ENCODE measurements at regions not wholly inside any gene's neighbourhood (a gene's known extent, or its start where the extent isn't known, plus 50 kb on each side); places are given as distances from the start of the nearest gene placed in this dataset.
"Not testable (repeated sequence)": the region's sequence is repeated elsewhere in the genome, so short reads cannot be mapped to it uniquely, and the experiment has no call there.

- no peak for TF ChIP-seq CTCF (IDR thresholded peaks at IDR 0.05)
- no peak overlapping the region for H3K4me3 Mint-ChIP-seq
- H3K9me3 Mint-ChIP-seq: no peaks in the 10 kb centered on the region
- H3K36me3 Mint-ChIP-seq (ENCODE audit: low read depth): no peaks in the 10 kb centered on the region
- no peaks in the 10 kb centered on the region for H3K4me1 Mint-ChIP-seq
- H3K27ac Mint-ChIP-seq: no peak overlapping the region
- DNase-seq: no peak
- no peaks in the 10 kb centered on the region for H3K27me3 Mint-ChIP-seq (ENCODE audit: low read depth, poor library complexity)
Measured at GRCh38 chr12:30531731-30532678, 163.7 kb downstream of the IPO8 start.

GRCh38 chr12:30529489-30530269 is 166.0 kb downstream of the IPO8 start:
- no peak for DNase-seq
- H3K4me3 Mint-ChIP-seq: no peak overlapping the region
- H3K36me3 Mint-ChIP-seq (ENCODE audit: low read depth): no peaks in the 10 kb centered on the region
- peaks cover 4% of the 10 kb centered on the region for H3K27me3 Mint-ChIP-seq (ENCODE audit: low read depth, poor library complexity)
- no peak for TF ChIP-seq CTCF (IDR thresholded peaks at IDR 0.05)
- H3K27ac Mint-ChIP-seq: no peak overlapping the region
- H3K9me3 Mint-ChIP-seq: no peaks in the 10 kb centered on the region
- no peaks in the 10 kb centered on the region for H3K4me1 Mint-ChIP-seq

DNA sequence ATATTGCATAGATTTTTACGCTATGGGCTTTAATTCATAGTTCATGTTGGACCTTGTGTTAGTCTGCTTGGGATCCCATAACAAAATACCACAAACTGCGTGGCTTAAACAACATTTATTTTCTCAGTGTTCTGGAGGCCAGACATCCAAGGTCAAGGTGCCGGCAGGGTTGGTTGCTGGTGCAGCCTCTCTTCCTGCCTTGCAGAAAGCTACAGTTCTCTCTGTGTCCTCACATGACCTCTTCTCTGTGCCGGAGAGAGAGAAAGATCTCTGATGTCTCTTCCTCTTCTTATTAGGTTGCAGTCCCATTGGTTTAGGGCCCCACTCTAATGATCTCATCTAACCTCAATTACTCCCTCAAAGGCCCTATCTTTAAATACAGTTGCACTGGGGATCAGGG is 170.5 kb downstream of the IPO8 start:
- no peaks in the 10 kb centered on the region for H3K36me3 Mint-ChIP-seq (ENCODE audit: low read depth)
- peaks cover 4% of the 10 kb centered on the region for H3K9me3 Mint-ChIP-seq
- no peak overlapping the region for H3K27ac Mint-ChIP-seq
- no peak for TF ChIP-seq CTCF (IDR thresholded peaks at IDR 0.05)
- H3K4me3 Mint-ChIP-seq: no peak overlapping the region
- peaks cover 7% of the 10 kb centered on the region for H3K27me3 Mint-ChIP-seq (ENCODE audit: low read depth, poor library complexity)
- no peak for DNase-seq
- no peaks in the 10 kb centered on the region for H3K4me1 Mint-ChIP-seq

DNA sequence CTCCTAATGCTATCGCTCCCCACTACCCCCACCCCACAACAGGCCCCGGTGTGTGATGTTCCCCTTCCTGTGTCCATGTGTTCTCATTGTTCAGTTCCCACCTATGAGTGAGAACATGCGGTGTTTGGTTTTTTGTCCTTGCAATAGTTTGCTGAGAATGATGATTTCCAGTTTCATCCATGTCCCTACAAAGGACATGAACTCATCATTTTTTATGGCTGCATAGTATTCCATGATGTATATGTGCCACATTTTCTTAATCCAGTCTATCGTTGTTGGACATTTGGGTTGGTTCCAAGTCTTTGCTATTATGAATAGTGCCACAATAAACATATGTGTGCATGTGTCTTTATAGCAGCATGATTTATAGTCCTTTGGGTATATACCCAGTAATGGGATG is 175.4 kb downstream of the IPO8 start:
- H3K27ac Mint-ChIP-seq; H3K27me3 Mint-ChIP-seq (ENCODE audit: low read depth, poor library complexity); DNase-seq; H3K9me3 Mint-ChIP-seq; H3K36me3 Mint-ChIP-seq (ENCODE audit: low read depth); H3K4me3 Mint-ChIP-seq: not testable (repeated sequence)
- H3K4me1 Mint-ChIP-seq: peaks cover 14% of the 10 kb centered on the region

GRCh38 chr12:30519535-30519934 is 176.1 kb downstream of the IPO8 start:
- TF ChIP-seq CTCF (IDR thresholded peaks at IDR 0.05): no peak
- H3K9me3 Mint-ChIP-seq: peaks cover 4% of the 10 kb centered on the region
- no peak overlapping the region for H3K27ac Mint-ChIP-seq
- H3K27me3 Mint-ChIP-seq (ENCODE audit: low read depth, poor library complexity): peaks cover 6% of the 10 kb centered on the region
- no peaks in the 10 kb centered on the region for H3K36me3 Mint-ChIP-seq (ENCODE audit: low read depth)
- DNase-seq: no peak
- H3K4me1 Mint-ChIP-seq: peaks cover 14% of the 10 kb centered on the region
- no peak overlapping the region for H3K4me3 Mint-ChIP-seq

- TF ChIP-seq CTCF (IDR thresholded peaks at IDR 0.05): no peak
- Mint-ChIP-seq H3K27ac (no peak overlapping the region), H3K4me1 (peaks cover 14% of the 10 kb centered on the region), H3K36me3 (ENCODE audit: low read depth) (no peaks in the 10 kb centered on the region), H3K9me3 (no peaks in the 10 kb centered on the region), H3K4me3 (no peak overlapping the region), H3K27me3 (ENCODE audit: low read depth, poor library complexity) (peaks cover 3% of the 10 kb centered on the region)
- no peak for DNase-seq
Measured at GRCh38 chr12:30517320-30517719, 178.3 kb downstream of the IPO8 start.

Data from nephron progenitor cell (in vitro differentiated cells).